Activated CD4-positive, alpha-beta T cell treated with anti-CD3 and anti-CD28 coated beads for 24 hours (primary cell): ENCODE measurements at regions not wholly inside any gene's neighbourhood (a gene's known extent, or its start where the extent isn't known, plus 50 kb on each side); places are given as distances from the start of the nearest gene placed in this dataset.
A peak's percentile ranks its signal among the peaks of the same experiment; 100 is the strongest.
"Not testable (repeated sequence)": the region's sequence is repeated elsewhere in the genome, so short reads cannot be mapped to it uniquely, and the experiment has no call there.

Experiments
- DNase-seq, 2 donors: peaks; one replicate each; pipeline ENCODE4 v3.0.0-alpha.2; 2020; ENCODE audit warnings: low read depth in 2 of 2

DNA sequence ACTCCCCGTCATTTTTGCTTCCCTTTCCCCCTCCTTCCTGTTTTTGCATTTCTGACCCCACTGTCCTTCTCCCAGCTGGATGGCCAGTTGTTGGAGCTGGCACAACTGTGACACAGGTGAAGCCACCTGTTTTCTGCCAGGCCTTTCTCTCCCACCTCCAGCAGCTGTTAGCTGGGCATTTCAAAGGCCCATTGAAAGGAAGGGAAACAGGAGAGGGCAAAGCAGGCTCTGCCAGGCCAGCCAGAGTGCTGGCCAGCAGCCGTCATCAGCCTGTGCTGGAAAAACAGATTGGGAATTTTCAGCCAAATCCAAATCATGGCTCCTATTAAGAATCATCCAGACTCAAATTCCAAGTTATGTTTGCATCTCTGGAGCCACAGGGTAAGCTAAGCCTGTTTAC lies 155.2 kb upstream of the C2CD4B start:
- DNase-seq: no peak

DNA sequence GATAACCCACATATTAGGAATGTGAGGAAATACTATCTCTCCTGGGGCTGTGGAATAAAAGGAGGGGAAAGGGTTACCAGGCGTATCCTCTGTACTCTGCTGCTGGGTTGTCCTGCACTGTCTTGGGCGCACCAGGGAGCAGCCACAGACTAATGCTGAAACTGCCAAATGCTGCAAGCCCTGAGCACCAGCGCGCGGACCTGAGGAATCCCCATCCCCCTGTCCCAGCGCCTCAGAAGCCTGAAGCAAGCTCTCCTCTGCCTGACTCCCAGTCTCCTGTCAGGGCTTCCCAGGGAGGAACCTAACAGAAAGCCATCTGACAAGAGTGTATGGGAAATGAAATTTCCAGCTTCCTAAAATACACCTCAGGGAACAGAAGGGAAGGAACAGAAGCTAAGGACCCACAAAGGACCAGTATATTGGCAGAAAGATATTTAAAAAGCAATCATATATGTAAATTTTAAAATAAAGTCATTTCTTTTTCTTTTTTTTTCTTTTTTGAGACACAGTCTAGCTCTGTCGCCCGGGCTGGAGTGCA lies 158.3 kb upstream of the C2CD4B start:
- DNase-seq: no peak

DNA sequence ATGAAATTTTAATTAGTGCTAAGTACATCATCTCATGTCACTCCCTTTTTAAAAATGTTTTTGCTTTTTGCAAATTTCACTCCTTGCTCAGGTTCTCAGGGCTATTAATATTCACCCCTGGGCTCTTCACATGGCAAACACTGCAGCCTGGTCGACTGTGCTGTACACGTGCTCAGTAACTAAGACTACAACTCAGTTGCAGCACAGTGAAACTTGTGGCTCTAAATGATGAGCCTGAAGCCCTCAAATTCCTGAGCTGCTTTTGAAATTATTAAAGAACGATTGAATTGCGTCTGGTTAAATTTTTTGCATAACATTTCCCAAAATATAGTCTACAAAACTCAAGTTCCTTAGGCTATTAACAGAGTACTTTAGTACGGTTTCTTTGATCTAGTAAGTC lies 159.3 kb upstream of the C2CD4B start:
- no peak for DNase-seq

DNA sequence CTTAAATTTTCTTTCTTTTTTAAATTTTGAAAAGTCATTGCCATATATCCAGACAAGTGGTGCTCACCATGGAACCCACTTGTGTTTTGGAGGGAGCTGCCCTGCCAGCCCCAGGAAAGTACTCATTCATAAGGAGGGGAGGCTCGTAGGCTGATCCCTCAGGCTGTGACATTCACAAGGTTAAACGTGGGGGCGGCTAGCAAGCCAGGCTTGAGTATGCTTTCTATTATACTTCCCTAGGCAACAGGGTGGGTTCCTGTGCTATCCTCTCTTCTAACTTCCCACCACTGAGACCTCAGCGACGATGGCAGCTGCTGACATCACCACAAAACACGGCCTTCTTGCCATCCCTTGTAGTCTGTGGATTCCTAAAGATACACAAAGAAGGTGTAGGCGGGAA lies 160.5 kb upstream of the C2CD4B start:
- no peak for DNase-seq

DNA sequence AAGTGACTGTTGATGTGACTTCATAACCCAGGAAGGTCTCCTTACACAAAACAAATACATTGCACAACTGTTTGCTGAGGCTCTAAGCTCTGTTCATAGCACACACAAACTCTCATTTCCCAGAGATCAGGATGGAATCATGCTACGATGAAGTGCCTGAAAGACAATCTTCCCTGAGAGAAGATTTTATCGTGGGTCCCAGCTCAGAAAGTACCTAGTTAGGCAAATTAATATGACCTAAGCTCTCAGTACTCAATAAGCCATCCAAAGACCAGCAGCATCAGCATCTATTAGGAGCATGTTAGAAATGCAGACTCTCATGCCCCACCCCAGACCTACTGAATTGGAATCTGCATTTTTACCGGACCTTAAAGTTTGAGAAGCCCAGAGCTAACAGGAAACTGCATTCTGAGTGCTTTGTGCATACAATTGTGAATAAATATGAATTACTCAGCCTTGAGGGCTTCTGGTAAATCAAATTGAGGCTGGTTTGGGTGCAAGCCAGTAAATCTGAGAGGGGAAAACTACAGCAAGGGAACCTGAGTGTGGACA lies 161.5 kb upstream of the C2CD4B start:
- no peak for DNase-seq

DNA sequence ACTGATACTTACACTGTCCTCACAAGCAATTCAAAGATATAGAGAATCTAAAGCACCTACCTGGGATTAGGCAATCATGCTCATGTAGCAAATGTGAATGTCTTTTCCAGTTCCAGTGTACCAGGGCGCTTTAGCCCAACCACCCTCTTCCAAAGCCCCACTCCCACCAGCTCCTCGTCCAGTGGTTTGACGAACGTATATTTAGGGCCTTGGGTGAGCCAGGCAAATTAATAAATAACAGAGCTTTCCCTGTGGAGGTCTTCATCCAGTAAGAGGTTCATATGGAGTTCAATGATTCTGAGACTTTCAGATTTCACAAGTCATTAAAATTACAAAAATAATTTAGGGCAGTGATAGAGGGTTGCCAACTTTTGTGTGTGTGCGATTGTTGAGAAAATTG lies 162.3 kb upstream of the C2CD4B start:
- DNase-seq: no peak

DNA sequence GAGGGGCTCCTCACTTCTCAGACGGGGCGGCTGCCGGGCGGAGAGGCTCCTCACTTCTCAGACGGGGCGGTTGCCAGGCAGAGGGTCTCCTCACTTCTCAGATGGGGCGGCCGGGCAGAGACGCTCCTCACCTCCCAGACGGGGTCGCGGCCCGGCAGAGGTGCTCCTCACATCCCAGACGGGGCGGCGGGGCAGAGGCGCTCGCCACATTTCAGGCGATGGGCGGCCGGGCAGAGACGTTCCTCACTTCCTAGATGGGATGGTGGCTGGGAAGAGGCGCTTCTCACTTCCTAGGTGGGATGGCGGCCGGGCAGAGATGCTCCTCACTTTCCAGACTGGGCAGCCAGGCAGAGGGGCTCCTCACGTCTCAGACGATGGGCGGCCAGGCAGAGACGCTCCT lies 167.4 kb upstream of the C2CD4B start:
- not testable (repeated sequence) for DNase-seq

DNA sequence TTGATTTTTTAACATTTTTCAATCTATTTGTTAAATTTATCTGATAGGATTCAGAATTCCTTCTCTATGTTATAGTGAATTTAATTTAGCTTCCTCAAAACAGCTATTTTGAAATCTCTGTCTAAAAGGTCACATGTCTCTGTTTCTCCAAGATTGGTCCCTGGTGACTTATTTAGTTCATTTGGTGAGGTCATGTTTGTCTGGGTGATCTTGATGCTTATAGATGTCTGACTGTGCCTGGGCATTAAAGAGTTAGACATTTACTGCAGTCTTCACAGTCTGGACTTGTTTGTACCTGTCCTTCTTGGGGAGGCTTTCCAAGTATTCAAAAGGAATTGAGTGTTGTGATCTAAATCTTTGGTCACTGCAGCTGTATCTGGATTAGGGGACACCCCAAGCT lies 169.5 kb upstream of the C2CD4B start:
- DNase-seq: no peak

DNA sequence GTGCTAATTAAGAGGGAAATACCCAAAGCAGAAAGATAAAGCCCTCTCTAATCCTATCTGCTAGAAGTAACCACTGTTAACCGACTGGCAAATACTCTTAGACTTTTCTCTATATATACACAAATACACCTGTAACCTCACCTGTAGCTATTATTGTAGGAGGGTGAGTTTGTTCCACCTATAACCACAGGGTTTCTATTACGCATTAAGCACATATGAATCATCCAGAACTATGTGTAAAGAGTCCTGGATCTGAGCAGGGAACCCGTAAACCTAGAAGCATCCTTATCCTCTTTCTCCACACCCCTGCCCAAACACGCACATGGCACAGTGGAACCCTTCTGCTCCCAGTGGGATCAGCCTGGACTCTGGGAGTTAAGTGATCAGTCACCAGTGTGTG lies 172.8 kb upstream of the C2CD4B start:
- DNase-seq: no peak

DNA sequence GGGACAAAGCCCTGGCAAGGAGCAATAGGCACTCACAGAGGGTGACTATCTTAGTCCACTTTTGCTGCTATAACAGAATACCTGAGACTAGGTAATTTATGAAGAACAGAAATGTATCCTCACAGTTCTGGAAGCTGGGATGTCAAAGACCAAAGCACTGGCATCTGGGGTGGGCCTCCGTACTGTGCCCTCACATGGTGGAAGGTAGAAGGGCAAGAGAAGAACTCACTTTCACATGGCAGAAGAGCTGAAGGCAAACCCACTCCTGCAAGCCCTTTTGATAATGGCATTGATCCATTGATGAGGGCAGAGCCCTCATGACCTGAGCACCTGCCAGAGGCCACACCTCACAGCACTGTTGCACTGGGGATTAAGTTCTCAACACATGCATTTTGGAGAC lies 173.4 kb upstream of the C2CD4B start:
- DNase-seq: no peak

DNA sequence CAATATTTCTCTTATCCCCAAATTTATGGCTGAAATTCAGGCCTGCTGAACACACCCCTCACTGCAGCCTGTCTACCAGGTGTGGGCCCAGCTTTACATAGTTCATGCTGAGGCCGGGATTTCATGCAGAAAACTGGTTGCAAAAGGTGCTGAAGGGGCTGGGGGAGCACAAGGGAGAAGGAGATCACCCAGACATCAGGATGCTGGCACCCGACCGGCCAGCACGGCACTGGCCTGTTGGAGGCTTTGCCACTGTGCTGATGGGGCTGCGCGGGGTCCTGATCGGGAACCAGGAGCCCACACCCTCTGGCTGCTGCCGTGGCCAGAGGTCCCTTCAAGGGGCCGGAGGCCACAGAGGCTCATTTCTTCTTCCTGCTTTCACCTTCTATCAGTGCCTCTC lies 177.9 kb upstream of the C2CD4B start:
- no peak for DNase-seq

DNA sequence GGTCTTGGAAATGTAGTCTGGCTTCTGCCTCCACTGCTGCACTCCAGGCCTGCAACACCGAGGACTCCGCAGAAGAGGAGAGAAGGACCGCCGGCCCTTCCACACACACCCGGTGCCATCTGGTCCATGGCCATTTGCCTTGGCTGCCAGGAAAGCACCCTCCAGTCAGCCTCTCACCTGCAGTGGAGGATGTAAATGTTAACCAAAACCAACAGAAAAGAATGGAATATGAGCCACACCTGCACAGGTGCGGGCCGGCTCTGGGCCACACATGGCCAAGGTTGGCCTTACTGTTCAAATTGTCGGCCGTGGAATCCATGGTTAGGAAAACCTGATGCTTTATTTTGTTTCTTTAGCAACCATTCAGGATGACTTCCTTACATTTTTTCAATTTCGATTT lies 178.3 kb upstream of the C2CD4B start:
- no peak for DNase-seq

DNA sequence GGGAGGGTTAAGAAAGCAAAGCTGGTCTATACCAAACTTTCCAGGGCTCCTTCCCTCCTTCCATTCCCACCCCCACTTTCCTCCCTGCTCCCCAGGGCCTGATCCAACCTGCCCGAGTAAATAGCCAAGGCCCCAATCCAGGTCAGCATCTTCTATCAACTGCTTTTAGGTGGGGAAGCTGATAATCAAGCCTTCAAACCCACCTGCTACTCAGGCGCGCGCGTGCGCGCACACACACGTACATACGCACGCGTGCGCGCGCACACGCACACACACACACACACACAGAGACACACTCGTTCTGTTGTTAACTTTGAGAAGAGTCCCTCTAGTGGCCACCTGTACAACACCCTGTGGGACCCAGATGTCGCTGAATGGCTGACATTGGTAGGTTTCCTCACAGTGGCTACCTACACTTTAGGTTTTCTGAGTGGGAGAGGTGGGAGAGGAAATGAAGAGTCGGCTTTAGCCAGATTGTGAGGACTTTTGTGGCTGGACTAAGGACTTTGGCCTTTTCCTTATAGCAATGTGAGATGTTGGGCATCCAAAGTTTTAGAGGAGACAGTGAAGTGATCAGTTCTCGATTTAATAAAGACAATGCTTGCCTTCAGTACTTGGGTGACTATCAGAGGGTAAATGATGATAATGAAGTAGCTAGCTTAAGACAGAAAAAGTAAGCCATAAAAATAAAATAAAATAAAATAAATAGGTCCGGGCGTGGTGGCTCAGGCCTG lies 179.9 kb upstream of the C2CD4B start:
- DNase-seq: peak; percentile 21 to 32

DNA sequence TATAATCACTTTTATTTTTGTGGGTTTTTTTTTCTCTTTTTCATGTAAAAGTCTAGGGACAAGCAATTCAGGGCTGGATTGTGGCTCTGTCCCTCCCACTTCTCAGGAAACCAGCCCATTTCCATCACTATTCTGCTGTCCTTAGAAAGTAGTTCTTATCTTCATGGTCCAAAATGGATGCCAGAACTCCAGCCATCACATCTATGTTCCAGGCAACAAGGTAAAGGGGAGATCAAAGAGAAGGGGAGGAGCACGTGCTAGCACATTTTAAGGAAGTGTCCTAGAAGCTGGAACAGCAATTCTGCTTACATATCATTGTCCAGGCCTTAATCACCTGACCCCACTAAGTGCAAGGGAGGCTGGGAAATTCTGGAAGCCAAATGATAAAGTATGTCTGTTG lies 181.1 kb upstream of the C2CD4B start:
- no peak for DNase-seq

DNA sequence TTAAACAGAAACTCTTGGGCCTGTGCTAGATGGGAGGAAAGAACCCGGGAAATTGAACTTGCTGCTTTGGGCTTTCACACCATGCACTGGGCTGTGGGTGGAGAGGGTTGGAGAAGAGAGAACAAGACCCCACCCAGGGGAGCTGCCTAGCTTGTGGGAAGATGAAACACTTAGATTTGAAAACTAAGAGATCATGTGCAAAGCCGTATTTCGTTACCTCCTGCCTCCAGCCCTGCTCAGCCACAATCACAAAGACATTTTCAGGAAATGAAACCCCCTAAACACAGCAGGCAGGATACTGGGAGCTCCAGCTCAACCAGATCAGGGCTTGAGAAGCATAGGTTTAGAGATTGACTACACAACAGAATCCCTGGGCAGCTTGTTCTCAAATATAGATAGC lies 183.0 kb upstream of the C2CD4B start:
- no peak for DNase-seq

DNA sequence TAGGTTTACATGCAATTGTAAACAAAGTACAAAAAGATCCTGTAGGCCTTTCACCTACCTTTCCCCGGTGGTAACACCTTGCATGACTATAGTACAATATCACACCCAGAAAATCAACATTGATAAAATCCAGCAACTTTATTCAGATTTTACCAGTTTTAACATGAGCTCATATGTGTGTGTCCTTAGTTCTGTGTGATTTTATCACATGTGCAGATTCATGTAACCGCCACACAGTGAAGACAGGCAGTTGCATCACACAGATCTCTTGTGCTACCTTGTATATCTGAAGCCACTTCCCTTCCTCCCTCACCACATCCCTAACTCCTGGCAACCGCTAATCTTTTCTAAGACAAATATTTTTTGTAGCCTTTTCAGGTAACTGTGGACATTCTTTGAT lies 183.5 kb upstream of the C2CD4B start:
- no peak for DNase-seq

DNA sequence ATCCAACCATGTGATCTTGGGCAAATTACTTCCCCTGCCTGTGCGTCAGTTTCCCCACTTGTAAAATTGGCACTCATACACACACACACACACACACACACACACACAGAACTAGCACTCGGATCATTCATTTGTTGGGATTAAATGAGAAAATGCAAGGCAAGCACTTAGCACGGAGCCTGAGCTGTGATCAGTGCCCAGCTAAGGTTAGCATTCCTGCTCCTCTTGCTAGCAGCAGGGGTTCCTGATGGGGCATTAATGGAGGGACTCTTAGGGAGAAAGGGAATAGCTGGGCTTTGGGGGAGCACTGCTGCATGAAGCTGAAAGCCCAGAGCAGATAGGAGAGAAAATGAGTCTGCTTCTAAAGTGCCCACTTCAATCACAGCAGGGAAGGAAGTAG lies 187.7 kb upstream of the C2CD4B start:
- DNase-seq: no peak

DNA sequence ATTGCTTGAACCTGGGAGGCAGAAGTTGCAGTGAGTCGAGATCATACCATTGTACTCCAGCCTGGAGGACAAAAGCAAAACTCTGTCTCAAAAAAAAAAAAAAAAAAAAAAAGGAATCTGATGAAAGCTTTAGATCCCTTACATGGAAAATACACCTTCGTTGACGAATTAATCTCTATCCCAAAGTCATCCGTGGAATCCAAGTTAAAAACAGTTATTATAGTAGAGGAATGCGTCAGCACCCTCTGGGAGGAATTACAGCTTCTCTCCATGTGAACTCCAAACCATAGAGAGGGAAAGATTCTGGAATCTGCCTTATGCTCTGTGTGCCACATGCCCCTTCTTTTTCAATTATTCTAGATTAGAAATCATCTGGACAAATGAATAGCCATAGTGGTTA lies 192.3 kb upstream of the C2CD4B start:
- DNase-seq: no peak

DNA sequence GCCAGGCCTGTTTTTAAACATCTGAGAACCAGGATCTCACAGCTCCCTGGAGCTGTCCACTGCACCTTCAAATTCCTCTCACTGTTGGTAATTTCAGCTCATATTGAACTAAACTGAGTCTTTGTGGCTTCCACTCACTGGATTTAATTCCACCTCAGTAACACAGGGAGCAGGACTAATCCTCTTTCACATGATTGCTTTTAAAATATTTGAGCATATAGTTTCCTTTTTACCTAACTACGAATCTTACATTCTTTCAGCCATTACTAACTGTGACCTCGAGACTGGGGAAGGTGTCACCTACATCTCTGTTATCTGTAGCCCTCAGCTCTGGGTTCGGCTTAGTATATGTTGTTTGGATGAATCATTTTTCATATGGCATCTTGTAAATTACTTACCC lies 194.3 kb upstream of the C2CD4B start:
- DNase-seq: no peak

DNA sequence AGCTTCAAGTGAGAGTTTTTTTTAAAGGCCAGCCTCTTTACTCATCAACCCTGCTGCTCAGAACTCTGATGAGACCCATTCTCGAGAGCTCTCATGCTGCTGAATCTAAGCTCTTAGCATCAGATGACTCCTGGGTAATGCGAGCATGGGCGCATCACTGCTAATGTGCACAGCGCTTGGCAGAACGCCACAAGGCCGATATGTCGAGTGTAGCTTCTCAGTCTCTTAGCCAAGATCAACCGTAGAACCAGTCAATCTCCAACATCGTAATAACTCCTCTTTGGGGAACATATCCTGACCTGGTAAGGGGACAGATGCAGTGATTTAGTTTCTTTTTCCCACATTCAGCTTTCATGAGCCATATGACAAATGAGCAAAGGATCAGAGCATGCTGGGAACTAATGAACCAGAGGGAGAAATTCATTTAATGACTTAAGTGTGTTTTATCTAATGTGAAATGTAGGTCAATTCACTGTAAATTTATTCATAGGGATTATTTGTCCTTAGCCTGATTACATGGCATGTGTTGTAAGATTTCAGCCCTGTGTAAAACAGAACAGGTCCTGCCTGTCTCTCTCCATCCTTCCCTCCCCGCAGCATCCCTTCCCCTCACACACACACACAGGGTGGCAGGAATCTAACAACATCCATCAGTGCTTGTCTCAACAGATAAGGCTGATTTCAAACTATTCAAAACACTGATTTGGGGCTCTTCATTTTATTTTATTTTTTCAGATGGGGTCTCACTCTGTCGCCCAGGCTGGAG lies 195.4 kb upstream of the C2CD4B start:
- no peak for DNase-seq

DNA sequence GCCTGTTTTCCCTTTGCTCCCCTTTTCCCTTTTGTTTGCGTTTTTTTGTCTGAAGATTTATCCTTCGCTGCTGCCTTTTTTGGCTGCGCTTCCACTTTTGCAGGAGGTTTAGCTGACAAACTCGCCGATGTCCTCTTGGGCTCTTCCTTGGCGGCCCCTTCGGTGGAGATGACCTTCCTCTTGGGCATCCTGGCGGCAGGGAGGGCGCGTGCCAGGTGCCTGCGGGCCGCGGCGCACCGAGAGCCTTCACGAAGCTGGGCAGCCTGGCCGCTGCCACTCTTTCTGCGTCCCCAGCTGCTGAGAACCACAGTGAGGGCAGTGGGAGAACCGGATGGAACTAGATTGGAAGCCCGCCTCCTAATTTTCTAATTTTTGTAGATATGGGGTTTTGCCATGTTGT lies 197.1 kb upstream of the C2CD4B start:
- no peak for DNase-seq

DNA sequence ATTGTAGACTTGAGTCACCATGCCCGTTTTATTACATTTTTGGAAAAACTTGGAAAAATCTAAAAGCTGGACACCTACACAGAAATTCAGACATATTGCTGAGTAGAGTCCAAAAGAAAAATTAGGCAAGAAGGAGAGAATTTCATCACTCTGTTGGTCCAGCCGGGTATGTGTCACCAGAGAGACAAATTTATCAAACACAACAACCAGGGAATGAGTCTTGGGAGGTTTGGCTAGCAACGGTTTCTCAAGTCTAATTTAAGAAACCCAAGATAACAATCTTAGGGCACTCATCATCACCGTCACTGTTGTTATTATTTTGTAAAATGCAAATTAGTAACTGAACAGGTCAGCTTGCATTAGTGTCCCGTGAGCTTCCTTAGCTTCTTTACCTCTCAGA lies 197.5 kb upstream of the C2CD4B start:
- DNase-seq: no peak

DNA sequence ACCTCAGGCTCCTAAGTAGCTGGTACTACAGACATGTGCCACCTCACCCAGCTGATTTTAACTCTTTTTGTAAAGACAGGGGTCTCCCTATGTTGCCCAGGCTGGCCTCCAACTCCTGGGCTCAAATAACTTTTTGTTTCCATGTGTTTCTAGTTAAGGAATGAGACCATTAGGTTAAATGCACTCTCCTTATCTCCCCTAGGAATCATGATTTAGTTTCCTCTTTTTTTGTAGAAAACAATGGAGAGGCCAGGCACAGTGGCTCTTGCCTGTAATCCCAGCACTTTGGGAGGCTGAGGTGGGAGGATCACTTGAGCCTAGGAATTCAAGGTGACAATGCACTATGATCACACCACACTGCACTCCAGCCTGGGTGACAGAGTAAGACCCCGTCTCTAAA lies 198.8 kb upstream of the C2CD4B start:
- no peak for DNase-seq
